Adrenal gland (tissue), 5 donors: ENCODE measurements at regions not wholly inside any gene's neighbourhood (a gene's known extent, or its start where the extent isn't known, plus 50 kb on each side); places are given as distances from the start of the nearest gene placed in this dataset.

Experiments used
- CTCF ChIP-seq, 6 experiments: fragments of 450-650 bp in 4 of 6; fragments of 200-600 bp in 2 of 6; sonication (generic) in 1 of 6; IDR thresholded peaks; 1 replicate in 5 of 6; 2 replicates in 1 of 6; pipeline versions ENCODE4 v1.5.1 to v1.8.0; 2016 to 2021; ENCODE audit warnings: antibody characterized with exemption in 6 of 6, mild to moderate bottlenecking in 2 of 6, moderate library complexity in 1 of 6
- POLR2A ChIP-seq, 2 donors: fragments of 450-650 bp; IDR thresholded peaks; one replicate each; pipeline ENCODE4 v1.6.1; 2017; ENCODE audit warnings: antibody characterized with exemption in 2 of 2, mild to moderate bottlenecking in 2 of 2, moderate library complexity in 1 of 2
- donor health status: DM: no; HTN: no; CAD: no.

DNA sequence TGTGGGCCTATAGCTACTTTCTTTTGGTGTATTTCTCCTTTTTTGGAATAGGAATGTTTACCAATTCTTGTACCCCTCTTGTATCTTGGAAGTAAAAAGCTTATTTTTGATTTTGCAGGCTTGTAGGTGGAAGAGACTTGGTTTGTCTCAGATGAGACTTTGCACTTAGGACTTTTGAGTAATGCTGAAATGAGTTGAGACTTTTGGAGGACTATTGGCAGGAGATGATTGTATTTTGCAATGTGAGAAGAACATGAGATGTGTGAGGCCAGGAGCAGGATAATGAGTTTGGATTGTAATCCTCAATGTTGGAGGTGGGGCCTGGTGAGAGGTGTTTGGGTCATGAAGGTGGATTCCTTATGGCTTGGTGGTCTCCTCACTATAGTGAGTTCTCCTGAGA is 106.3 kb downstream of the KBTBD8 start:
- TF ChIP-seq CTCF (IDR thresholded peaks at IDR 0.05): no peak
- no peak for TF ChIP-seq POLR2A (IDR thresholded peaks at IDR 0.05)
